ENCODE measurements at regions not wholly inside any gene's neighbourhood (a gene's known extent, or its start where the extent isn't known, plus 50 kb on each side); places are given as distances from the start of the nearest gene placed in this dataset.

DNA sequence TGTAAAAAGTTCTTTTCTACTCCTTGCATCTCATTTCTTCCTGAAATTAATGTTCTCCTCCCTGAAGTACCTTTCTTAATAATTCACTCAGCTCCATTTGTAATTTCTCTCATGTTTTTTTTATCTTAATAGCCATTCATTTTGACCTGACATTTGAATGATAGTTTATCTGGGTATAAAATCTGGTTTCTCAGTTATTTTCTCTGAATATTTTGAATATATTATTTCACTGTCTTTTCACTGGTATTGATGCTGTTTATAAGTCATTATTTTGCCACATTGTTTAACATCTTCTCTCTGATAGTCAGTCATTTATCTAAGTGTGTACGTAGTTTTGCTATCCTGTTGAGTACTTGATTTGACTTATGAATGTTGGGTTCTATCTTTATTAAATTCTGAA lies 68.8 kb upstream of the ARHGAP18 start:
- no peak overlapping the region for H3K27ac ChIP-seq
- TF ChIP-seq, protein P1, sequence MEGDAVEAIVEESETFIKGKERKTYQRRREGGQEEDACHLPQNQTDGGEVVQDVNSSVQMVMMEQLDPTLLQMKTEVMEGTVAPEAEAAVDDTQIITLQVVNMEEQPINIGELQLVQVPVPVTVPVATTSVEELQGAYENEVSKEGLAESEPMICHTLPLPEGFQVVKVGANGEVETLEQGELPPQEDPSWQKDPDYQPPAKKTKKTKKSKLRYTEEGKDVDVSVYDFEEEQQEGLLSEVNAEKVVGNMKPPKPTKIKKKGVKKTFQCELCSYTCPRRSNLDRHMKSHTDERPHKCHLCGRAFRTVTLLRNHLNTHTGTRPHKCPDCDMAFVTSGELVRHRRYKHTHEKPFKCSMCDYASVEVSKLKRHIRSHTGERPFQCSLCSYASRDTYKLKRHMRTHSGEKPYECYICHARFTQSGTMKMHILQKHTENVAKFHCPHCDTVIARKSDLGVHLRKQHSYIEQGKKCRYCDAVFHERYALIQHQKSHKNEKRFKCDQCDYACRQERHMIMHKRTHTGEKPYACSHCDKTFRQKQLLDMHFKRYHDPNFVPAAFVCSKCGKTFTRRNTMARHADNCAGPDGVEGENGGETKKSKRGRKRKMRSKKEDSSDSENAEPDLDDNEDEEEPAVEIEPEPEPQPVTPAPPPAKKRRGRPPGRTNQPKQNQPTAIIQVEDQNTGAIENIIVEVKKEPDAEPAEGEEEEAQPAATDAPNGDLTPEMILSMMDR (conservative IDR thresholded peaks at IDR 0.05; ENCODE audit: low read depth): no peak
- ChIA-PET POLR2A (ENCODE audit: low non-redundant PET) (no interaction called here), CTCF (no interaction called here)
- DNase-seq (ENCODE audit: low spot score): no peak

DNA sequence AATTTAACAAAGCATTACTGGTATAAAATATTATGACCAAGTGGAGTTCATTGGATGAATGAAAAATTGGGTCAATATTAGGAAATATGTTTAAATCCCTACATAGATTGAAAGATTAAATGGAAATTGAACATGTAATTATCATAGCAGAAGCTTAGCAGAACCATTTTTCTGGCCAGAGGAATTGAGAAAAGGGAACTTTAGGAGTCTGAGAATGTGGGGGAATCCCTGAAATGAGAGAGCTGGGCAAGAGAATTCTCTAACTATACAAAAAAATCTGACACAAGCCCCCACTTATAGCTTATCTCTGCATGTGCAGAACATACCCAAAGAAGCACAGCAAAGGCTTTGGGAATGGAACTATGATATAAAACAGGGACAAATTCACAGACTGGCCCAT lies 67.4 kb upstream of the ARHGAP18 start:
- ChIA-PET CTCF (interaction anchor here (0.5 kb wide), 1 partner anchor 361 kb away, joined by 3 read pairs; no protein-coding TSS in a partner anchor), POLR2A (ENCODE audit: low non-redundant PET) (no interaction called here)
- H3K27ac ChIP-seq: no peak overlapping the region
- TF ChIP-seq, protein P1 (conservative IDR thresholded peaks at IDR 0.05; ENCODE audit: low read depth): no peak
- DNase-seq (ENCODE audit: low spot score): no peak

DNA sequence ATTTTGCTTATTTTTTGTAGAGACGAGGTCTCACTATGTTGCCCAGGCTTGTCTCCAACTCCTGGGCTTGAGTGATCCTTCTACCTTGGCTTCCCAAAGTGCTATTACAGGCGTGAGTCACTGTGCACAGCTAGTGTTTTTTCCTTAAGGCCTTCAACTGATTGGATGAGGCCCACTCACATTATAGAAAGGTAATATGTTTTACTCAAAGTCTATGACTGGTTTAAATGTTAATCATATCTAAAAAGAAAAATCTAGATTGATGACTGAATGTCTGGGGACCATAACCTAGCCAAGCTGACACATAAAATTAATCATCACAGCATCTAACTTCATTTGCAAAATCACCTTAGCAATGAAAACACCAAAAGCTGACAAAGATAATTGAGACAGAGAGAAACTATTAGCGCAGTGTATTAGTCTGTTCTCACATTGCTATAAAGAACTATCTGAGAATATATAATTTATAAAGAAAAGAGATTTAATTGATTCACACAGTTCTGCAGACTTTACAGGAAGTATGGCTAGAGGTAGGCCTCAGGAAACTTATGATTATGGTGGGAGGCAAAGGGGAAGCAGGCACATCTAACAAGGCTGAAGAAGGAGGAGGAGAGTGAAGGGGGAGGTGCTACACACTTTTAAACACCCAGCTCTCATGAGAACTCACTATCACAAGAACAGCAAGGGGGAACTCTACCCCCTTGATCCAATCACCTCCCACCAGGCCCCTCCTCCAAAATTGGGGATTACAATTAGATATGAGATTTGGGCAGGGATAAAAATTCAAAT lies 66.8 kb upstream of the ARHGAP18 start:
- TF ChIP-seq, protein P1 (conservative IDR thresholded peaks at IDR 0.05; ENCODE audit: low read depth): no peak
- ChIA-PET POLR2A (ENCODE audit: low non-redundant PET) (no interaction called here), CTCF (interaction anchor here (0.5 kb wide), 1 partner anchor 360 kb away, joined by 3 read pairs; no protein-coding TSS in a partner anchor)
- H3K27ac ChIP-seq: no peak overlapping the region
- no peak for DNase-seq (ENCODE audit: low spot score)

DNA sequence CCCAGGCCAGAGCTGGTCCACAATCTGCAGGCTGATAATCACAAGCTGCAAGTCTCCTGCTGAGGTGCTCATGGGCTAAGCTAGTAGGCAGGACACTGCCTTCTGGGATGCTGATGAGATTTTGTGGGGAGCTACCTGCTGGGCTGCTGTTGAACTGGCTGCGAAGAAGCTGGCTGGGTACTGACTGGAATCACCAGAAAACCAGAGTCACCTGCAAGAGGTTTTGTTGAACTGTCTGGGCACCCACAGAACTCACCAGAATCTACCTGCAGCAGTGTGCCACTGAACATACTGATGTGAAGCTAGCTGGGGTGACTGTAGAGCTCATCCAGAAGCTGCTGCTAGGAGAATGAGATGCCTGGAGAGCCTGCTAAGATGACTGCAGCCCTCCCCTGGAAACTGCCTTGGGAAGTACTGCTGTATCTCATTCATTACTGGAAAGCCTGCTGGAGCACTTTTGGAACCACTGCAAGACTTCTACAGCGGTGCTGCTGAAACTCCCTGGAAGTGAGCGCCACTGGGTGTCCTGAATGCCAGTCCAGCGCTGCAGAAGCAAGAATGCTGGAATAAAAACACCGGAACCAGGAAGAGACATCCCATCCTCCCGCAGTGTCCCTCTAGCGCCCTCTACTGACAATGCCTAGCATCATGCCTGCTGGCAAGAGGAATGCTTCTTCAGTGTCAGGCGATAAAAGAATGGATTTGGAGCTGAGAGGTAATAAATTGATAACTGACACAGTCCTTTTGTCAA lies 64.9 kb upstream of the ARHGAP18 start:
- ChIA-PET CTCF (interaction anchor here (0.6 to 1.5 kb wide), 5 partner anchors 11 to 274 kb away, joined by 3 to 6 read pairs (median 3); no protein-coding TSS in a partner anchor), POLR2A (ENCODE audit: low non-redundant PET) (no interaction called here)
- H3K27ac ChIP-seq: no peak overlapping the region
- DNase-seq (ENCODE audit: low spot score): peak; percentile 44
- TF ChIP-seq, protein P1 (conservative IDR thresholded peaks at IDR 0.05; ENCODE audit: low read depth): peak; percentile 77

DNA sequence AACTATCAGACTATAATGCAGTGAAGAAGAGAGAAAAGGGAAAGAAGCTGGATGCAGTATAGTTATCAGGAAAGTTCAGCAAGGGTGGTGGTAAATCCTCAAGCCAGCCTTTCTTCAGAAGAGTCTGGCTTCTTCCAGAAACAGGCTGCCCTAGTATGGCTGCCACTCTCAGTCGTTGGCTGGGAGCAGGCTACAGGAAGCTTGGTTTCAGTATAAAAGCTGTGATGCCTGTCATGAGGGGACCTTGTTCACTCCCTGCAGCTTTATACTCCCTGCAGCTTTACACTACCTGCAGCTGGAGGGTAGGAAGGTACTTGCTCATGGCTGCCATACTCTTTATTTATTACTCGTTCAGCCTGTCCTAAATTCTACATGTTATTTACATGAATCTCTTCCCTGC lies 63.3 kb upstream of the ARHGAP18 start:
- ChIA-PET CTCF (no interaction called here), POLR2A (ENCODE audit: low non-redundant PET) (no interaction called here)
- H3K27ac ChIP-seq: no peak overlapping the region
- TF ChIP-seq, protein P1 (conservative IDR thresholded peaks at IDR 0.05; ENCODE audit: low read depth): no peak
- no peak for DNase-seq (ENCODE audit: low spot score)

DNA sequence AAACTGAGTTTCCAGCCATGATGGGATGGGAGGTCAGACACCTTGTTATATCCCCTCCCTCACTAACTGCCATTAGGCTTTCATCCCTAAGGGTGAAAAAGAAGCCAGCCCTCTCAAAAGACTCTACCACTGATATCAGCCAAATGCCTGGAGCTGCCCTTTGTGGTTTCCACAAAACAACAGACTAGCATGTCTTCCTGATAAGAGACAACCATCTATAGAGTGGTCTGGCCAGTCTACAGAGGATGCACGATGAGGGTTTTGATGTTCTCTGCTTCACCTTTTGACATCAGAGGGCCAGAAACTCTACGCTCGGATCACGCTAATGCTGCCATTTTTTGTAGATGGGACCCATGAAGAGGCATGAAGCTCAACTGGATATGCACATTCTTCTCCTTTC lies 61.7 kb upstream of the ARHGAP18 start:
- TF ChIP-seq, protein P1 (conservative IDR thresholded peaks at IDR 0.05; ENCODE audit: low read depth): no peak
- H3K27ac ChIP-seq: no peak overlapping the region
- ChIA-PET POLR2A (ENCODE audit: low non-redundant PET) (no interaction called here), CTCF (interaction anchor here (0.5 kb wide), 1 partner anchor 250 kb away, joined by 4 read pairs; no protein-coding TSS in a partner anchor)
- no peak for DNase-seq (ENCODE audit: low spot score)
